ENCODE measurements at regions not wholly inside any gene's neighbourhood (a gene's known extent, or its start where the extent isn't known, plus 50 kb on each side); places are given as distances from the start of the nearest gene placed in this dataset.

GRCh38 chr2:187853381-187853791 lies 299.2 kb upstream of the TFPI start:
- TF ChIP-seq CTCF (IDR thresholded peaks at IDR 0.05) (no peak), POLR2AphosphoS5 (IDR thresholded peaks at IDR 0.05) (no peak), POLR2A (IDR thresholded peaks at IDR 0.05) (no peak), EP300 (IDR thresholded peaks at IDR 0.05; ENCODE audit: low read depth) (no peak)
